H1 (cell line): ENCODE measurements at regions not wholly inside any gene's neighbourhood (a gene's known extent, or its start where the extent isn't known, plus 50 kb on each side); places are given as distances from the start of the nearest gene placed in this dataset.

ENCODE experiments used
- EP300 ChIP-seq, 2 experiments: IDR thresholded peaks; 1 replicate in 1 of 2; 2 replicates in 1 of 2; pipeline ENCODE4 v1.6.1; 2011 to 2012; ENCODE audit warnings: low read depth in 2 of 2, low read length in 2 of 2, mild to moderate bottlenecking in 2 of 2, borderline replicate concordance in 1 of 2, inconsistent platforms in 1 of 2, moderate library complexity in 1 of 2
- FOSL1 ChIP-seq: IDR thresholded peaks from 2 replicates; pipeline ENCODE4 v1.6.1; 2011; ENCODE audit warnings: mild to moderate bottlenecking, low read depth, low read length, moderate library complexity; ENCODE audit not compliant: insufficient read depth
- MAX ChIP-seq: IDR thresholded peaks from 2 replicates; pipeline ENCODE4 v1.6.1; 2012; ENCODE audit warnings: inconsistent platforms
- POLR2A ChIP-seq, 2 experiments: IDR thresholded peaks; 1 replicate in 1 of 2; 2 replicates in 1 of 2; pipeline ENCODE4 v1.6.1; 2011; ENCODE audit warnings: low read depth in 2 of 2, low read length in 2 of 2, mild to moderate bottlenecking in 2 of 2; ENCODE audit errors: control extremely low read depth in 1 of 2
- TF ChIP-seq, protein P1 (sequence below): fragments of 300-600 bp; sonication (generic); IDR thresholded peaks from 2 replicates; pipeline ENCODE4 v1.7.1; 2012; ENCODE audit warnings: low read length, moderate library complexity, mild to moderate bottlenecking, inconsistent platforms; ENCODE audit not compliant: insufficient replicate concordance

DNA sequence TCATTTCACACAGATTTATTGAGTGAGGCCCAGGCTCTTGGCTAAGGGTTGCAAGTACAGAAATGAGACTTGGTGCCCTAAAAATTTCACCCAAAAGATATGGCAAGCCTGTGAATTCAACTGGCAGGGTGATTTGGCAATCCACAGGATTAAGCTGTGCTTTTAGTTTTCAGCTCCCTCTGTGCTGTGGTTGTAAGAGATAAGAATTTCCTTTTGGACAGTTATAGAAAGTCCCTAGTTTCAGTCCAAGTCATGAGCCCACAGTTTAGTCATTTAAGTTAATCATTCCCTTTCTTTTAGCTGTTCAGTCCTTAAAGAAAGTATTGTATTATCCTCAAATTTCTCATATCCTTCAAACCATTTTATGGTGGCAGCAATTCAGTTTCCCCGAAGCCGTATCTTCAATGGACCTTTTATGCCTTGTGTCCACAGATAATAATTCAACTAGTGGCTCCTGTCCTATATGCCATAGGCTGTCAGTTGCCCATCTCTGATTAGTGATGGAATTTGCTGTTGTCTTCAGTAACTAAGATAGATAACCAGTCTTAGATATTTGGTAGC, 73.4 kb upstream of the NAMPT start (continued):
- TF ChIP-seq, protein P1, sequence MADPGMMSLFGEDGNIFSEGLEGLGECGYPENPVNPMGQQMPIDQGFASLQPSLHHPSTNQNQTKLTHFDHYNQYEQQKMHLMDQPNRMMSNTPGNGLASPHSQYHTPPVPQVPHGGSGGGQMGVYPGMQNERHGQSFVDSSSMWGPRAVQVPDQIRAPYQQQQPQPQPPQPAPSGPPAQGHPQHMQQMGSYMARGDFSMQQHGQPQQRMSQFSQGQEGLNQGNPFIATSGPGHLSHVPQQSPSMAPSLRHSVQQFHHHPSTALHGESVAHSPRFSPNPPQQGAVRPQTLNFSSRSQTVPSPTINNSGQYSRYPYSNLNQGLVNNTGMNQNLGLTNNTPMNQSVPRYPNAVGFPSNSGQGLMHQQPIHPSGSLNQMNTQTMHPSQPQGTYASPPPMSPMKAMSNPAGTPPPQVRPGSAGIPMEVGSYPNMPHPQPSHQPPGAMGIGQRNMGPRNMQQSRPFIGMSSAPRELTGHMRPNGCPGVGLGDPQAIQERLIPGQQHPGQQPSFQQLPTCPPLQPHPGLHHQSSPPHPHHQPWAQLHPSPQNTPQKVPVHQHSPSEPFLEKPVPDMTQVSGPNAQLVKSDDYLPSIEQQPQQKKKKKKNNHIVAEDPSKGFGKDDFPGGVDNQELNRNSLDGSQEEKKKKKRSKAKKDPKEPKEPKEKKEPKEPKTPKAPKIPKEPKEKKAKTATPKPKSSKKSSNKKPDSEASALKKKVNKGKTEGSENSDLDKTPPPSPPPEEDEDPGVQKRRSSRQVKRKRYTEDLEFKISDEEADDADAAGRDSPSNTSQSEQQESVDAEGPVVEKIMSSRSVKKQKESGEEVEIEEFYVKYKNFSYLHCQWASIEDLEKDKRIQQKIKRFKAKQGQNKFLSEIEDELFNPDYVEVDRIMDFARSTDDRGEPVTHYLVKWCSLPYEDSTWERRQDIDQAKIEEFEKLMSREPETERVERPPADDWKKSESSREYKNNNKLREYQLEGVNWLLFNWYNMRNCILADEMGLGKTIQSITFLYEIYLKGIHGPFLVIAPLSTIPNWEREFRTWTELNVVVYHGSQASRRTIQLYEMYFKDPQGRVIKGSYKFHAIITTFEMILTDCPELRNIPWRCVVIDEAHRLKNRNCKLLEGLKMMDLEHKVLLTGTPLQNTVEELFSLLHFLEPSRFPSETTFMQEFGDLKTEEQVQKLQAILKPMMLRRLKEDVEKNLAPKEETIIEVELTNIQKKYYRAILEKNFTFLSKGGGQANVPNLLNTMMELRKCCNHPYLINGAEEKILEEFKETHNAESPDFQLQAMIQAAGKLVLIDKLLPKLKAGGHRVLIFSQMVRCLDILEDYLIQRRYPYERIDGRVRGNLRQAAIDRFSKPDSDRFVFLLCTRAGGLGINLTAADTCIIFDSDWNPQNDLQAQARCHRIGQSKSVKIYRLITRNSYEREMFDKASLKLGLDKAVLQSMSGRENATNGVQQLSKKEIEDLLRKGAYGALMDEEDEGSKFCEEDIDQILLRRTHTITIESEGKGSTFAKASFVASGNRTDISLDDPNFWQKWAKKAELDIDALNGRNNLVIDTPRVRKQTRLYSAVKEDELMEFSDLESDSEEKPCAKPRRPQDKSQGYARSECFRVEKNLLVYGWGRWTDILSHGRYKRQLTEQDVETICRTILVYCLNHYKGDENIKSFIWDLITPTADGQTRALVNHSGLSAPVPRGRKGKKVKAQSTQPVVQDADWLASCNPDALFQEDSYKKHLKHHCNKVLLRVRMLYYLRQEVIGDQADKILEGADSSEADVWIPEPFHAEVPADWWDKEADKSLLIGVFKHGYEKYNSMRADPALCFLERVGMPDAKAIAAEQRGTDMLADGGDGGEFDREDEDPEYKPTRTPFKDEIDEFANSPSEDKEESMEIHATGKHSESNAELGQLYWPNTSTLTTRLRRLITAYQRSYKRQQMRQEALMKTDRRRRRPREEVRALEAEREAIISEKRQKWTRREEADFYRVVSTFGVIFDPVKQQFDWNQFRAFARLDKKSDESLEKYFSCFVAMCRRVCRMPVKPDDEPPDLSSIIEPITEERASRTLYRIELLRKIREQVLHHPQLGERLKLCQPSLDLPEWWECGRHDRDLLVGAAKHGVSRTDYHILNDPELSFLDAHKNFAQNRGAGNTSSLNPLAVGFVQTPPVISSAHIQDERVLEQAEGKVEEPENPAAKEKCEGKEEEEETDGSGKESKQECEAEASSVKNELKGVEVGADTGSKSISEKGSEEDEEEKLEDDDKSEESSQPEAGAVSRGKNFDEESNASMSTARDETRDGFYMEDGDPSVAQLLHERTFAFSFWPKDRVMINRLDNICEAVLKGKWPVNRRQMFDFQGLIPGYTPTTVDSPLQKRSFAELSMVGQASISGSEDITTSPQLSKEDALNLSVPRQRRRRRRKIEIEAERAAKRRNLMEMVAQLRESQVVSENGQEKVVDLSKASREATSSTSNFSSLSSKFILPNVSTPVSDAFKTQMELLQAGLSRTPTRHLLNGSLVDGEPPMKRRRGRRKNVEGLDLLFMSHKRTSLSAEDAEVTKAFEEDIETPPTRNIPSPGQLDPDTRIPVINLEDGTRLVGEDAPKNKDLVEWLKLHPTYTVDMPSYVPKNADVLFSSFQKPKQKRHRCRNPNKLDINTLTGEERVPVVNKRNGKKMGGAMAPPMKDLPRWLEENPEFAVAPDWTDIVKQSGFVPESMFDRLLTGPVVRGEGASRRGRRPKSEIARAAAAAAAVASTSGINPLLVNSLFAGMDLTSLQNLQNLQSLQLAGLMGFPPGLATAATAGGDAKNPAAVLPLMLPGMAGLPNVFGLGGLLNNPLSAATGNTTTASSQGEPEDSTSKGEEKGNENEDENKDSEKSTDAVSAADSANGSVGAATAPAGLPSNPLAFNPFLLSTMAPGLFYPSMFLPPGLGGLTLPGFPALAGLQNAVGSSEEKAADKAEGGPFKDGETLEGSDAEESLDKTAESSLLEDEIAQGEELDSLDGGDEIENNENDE, result no peak
- TF ChIP-seq POLR2A (IDR thresholded peaks at IDR 0.05; ENCODE audit: control extremely low read depth in 1 of 2, low read depth in 2 of 2, low read length in 2 of 2), result no peak
- TF ChIP-seq FOSL1, result no peak
- TF ChIP-seq MAX, result no peak
- TF ChIP-seq EP300 (IDR thresholded peaks at IDR 0.05; ENCODE audit: borderline replicate concordance in 1 of 2, low read depth in 2 of 2, low read length in 2 of 2), result no peak
